GM18519 (cell line): ENCODE measurements at regions not wholly inside any gene's neighbourhood (a gene's known extent, or its start where the extent isn't known, plus 50 kb on each side); places are given as distances from the start of the nearest gene placed in this dataset.

ENCODE experiments used
- ATAC-seq: cut with Tn5 transposase; IDR thresholded peaks from one replicate; pipeline ENCODE4 v1.9.1; 2021; ENCODE audit warnings: mild to moderate bottlenecking, moderate library complexity; ENCODE audit not compliant: unreplicated experiment, low FRiP score

DNA sequence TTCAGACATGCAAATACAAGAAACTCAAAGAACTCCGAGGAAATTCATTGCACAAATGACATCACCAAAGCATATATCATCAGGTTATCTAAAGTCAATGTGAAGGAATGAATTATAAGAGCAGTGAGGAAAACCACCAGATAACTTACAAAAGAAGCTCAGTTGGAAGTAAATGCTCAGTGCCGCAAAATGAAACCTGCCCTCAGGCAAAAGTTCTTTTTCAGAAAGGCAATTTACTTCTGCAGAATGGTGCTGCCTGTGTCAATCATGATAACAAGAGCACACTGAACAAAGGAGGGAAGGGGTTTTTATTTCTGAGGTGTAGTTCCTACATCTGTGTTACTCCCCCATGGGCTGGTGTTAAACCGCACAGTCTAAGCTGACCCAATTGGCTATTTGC is 550.6 kb upstream of the SEMA3D start:
- no peak for ATAC-seq

DNA sequence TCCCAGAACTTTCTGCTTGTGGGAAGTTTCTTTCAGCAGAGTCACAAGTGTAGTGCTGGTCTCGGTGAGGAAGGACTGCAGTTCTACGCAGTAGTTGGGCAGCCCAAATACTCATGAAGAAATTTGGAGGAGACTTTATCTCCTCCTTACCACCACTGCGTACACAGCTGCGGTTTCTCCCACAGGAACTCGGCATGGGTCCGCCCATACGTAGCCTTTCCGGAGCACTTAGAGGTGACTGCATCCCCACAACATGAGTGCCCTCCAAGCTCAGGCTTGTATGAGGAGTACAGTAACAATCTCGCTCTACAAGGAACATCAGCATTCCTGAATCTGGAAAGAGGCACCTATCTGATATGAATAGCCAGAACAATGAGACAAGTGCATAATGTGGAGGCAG is 549.2 kb upstream of the SEMA3D start:
- ATAC-seq = no peak

- no peak for ATAC-seq
Measured at GRCh38 chr7:85734823-85735222, 548.0 kb upstream of the SEMA3D start.

DNA sequence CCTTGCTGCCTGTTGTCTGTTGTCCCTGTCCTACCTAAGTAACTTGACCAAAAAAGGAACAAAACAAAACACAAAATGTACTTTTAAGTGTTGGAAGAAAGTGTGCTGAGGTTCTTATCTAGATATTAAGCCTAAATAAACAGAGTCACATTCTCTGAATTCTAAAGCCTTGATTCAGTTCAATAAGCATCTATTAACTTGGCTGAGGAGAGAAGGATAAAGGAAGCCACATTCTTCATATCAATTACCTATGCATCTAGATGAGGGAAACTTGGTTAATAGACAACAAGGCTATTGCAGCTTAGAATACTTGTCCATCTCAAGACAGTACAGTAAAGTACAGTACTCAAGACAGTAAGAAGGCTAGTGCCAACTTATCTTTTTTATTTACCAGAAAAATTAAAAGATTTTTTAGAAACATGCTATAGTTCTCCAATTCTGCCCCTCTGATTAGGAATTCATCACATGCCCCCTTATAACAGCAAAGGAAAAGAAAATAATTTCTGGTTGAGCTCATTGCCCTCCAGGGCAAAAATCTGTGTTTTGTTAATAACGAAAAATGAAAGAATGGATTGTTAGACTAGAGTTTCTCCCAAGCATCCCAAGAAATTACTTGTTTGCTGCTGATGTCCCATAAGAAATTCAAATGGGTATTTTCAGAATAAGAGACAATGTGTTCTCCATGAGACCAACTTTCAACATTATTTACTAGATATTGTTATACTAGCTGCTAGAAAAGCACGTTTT is 546.5 kb upstream of the SEMA3D start:
- ATAC-seq = no peak

DNA sequence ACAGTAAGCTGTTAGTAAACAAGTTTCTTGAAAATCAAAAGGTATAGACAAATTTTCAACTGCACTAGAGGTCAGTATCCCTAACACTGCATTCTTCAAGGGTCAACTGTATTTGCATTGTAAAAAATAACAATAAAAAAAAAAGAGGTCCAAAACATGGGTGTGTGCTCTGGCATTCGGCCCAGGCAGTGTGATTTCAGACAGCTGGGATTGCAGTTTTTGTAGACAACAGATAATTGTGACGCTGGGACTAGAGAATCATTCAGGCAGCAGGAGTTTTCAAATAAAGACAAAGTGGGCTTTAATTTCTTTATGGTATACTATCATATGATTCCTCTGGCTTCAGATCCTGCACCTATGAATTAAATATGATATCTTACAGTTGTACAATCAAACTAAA is 543.2 kb upstream of the SEMA3D start:
- ATAC-seq = no peak

GRCh38 chr7:85725026-85725425 is 538.2 kb upstream of the SEMA3D start:
- ATAC-seq = no peak

DNA sequence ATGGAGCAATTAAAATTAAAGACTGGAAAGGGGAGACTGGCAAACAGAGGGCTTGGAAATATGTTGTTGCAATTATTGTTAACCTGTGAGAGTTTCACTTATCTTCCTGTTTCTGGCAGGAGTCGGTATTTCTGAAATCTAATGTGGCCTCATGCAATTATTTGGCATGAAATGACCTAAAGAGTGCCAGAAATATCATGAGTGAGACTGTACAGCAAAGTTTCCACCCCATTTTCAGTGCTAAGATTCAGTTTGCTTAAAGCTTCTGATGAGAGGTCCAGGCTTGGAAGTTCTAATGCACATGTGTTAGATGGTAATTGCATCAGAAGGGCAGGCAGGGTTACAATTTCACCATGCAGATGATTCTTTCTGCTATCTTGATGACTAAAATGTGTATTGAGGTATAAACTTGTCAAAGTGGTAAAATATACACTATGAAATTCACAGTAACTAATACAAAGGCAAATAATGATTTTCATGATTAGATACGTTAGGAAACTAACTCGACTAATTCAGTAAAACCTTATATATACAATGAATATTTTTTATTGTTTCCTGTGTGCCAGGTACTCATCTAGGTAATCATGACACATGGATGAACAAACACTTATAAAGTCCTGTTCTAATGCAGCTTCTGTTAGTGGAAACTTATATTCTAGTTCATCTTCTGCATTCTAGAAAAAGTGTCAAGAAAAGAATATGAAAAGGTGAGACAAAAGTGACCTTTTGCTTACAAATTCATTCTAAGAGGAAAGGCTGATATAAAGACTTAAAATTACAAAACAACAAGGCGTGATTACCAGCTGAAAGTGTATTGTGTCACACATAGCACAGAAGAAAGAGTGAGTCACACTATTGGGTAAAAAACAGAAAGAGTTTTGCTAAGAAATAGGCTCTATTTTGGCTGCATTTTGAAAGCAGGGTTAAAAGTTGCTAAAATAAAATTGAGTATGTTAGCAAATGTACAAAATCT is 533.4 kb upstream of the SEMA3D start:
- no peak for ATAC-seq

DNA sequence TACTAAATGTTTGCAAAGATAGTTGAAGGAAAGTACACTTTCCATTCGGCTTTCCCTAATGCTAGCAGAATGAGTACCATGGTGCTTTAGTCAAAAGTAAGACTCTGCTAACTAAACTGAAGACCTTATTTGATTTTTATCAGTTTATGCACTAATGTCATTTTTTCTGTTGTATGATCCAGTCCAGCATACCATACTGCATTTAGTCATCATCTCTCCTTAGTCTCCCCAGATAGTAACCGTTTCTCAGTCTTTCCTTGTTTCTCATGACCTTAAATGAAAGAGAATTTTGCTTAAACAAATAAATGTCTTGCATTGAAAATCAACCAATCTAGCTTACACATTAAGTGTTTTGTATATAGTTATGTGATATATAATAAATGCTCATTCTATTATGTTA is 529.5 kb upstream of the SEMA3D start:
- ATAC-seq = no peak

GRCh38 chr7:85714951-85715350 is 528.1 kb upstream of the SEMA3D start:
- no peak for ATAC-seq

GRCh38 chr7:85714043-85714578 is 527.3 kb upstream of the SEMA3D start:
- peak; percentile 58 for ATAC-seq

DNA sequence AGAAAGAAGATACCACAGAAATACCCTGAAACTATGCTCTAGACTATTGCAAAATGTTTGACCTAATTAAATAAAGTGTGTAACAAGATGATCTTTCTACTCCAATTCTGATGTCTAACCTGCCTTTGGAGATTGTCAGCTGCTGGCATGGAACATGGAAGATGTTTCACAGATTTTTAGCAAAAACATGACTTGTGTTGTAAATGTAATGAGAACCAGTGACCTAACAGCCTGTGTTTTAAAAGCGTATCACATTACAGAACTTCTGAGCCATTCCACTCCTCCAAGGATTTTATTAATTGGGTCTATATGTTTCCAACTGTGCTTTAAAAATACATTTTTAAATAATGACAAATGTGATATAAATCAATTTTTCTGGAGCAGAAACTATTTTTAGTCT is 526.3 kb upstream of the SEMA3D start:
- ATAC-seq = no peak

DNA sequence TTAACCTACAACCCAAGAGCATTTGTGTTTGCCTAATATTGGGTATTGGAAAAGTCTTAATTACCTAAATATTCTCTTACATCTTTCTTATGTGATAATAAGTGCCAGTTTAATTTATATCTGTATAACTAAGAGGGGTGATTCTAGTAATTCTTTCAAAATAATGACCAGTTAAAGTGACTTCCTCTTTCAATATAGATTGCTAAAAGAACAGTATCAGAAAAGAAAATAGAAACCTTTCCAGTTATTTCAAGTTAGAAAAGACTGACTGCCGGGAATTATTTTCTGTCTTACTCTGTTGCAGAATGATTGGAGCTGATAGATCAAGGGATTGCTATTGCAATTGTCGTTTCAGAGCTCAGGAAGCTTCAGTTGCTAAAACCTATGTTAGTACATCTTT is 525.0 kb upstream of the SEMA3D start:
- no peak for ATAC-seq

DNA sequence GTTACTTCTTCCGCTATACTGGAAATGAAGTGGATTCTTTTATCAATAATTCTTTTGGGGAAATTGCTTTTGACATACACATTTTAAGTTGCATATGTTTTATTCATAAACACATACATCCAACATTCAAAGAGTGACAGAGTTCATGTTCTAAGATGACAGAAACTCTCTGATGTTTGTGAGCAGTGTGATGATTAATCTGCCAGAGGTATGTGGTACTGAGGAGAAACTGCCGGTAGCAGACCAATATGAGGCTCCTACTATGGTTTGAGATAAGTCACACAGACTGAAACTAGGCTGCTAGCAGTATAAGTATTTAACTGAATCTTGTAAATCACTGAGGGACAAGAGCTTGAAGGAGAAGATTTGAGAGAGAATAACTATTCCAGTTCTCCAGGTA is 524.1 kb upstream of the SEMA3D start:
- no peak for ATAC-seq

GRCh38 chr7:85708221-85708620 is 521.4 kb upstream of the SEMA3D start:
- ATAC-seq = no peak

DNA sequence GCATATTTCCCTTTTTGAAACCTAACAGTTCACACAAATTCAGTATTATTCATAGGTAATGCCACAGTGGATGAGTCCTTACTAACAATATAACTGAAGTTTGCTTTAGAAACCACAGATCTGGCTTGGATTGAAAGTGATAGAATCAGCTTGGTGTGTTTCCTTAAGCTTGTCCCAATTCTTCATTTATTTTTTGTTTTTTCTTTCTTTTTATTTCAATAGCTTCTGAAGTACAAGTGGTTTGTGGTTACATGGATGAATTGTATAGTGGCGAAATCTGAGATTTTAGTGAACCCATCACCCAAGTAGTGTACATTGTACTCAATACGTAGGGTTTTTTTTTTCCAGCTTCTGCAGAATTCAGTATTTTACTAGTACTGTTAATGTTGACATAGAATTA is 518.2 kb upstream of the SEMA3D start:
- no peak for ATAC-seq

DNA sequence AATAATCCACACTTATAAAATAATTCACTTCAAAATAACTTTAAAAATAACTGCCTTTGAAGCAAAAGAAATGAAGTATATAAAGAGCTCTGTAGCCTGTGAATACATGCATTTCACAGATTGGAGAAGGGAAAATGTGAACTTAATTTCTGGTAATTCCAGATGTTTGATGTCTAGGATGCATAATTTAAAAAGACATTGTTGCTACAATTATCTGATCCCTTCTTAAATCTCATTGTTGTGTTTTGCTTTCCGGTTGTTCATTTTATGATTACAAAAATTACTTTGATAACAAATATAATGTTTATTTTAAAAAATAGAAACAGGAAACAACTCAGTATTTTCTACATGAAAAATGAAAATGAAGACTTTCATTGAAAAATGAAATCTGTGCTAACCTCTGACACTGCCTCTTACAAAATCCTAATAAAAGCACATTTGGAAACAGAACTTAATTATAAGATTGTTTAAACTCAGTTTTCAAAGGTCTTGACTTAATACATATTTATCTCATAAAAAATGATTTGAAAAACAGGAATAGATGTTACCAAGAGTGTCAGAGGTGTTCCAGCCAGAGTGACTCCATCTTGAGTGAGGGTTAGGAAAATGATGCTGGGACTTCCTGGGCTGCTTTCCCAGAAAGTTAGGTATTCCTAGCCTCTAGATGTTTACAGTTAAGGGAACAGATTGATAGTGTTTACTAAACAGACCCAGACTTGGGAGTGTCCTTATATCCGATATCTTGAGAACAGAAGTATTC is 516.6 kb upstream of the SEMA3D start:
- no peak for ATAC-seq

- no peak for ATAC-seq
Measured at GRCh38 chr7:85702348-85702747, 515.5 kb upstream of the SEMA3D start.

- ATAC-seq = no peak
Measured at GRCh38 chr7:85699482-85699881, 512.6 kb upstream of the SEMA3D start.

DNA sequence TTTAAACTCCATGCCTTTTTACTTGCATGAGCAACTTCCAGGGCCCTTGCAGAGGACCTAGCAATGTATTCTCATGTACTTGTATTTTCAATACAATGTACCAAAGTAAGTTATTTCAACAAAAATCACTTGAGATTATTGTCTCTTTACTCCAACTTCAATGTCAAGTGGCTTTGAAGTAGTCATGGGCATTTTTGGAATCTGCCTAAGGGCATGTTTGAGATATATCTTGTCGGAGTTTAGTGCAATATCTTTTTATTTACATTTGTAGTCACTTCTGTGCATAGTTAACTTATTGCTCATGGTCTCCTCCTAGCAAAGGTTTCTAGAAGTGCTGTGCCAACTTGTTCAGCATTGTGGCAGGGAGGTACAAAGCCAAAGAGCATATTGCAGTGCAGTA is 508.7 kb upstream of the SEMA3D start:
- ATAC-seq = no peak

GRCh38 chr7:85695041-85695440 is 508.2 kb upstream of the SEMA3D start:
- ATAC-seq = no peak

GRCh38 chr7:85693326-85693725 is 506.5 kb upstream of the SEMA3D start:
- no peak for ATAC-seq
